ENCODE measurements at regions not wholly inside any gene's neighbourhood (a gene's known extent, or its start where the extent isn't known, plus 50 kb on each side); places are given as distances from the start of the nearest gene placed in this dataset.

- no peaks in the 10 kb centered on the region for H4K20me1 ChIP-seq (ENCODE audit: control insufficient read depth, extremely low read depth, insufficient read depth, low read length)
- H3K27me3 ChIP-seq (ENCODE audit: control insufficient read depth, extremely low read depth, insufficient read depth, low read length): no peaks in the 10 kb centered on the region
- no peaks in the 10 kb centered on the region for H3K36me3 ChIP-seq (ENCODE audit: control insufficient read depth in 2 of 2, extremely low read depth in 1 of 2, insufficient read depth in 2 of 2, low read length in 2 of 2)
- no peak overlapping the region for H3K4me3 ChIP-seq (ENCODE audit: control insufficient read depth in 2 of 3, extremely low read depth in 1 of 3, insufficient read depth in 2 of 3, low read depth in 1 of 3, low read length in 3 of 3)
- H3K9me1 ChIP-seq (ENCODE audit: control insufficient read depth, extremely low read depth, insufficient read depth, low read length): no peaks in the 10 kb centered on the region
- no peak overlapping the region for H3K27ac ChIP-seq (ENCODE audit: control insufficient read depth, insufficient read depth, low read length)
- H3K79me2 ChIP-seq (ENCODE audit: control insufficient read depth, insufficient read depth, low read length): no peaks in the 10 kb centered on the region
- FAIRE-seq (no peak), DNase-seq (ENCODE audit: low read depth, low spot score) (no peak)
- no peak overlapping the region for H3K4me2 ChIP-seq (ENCODE audit: control insufficient read depth, extremely low read depth, insufficient read depth, low read depth, low read length)
- TF ChIP-seq CTCF (optimal IDR thresholded peaks at IDR 0.05 in 1 of 3, IDR thresholded peaks at IDR 0.05 in 1 of 3, conservative IDR thresholded peaks at IDR 0.05 in 1 of 3; ENCODE audit: extremely low read depth in 1 of 3, insufficient read depth in 2 of 3, low read length in 3 of 3) (no peak), EZH2 (IDR thresholded peaks at IDR 0.05; ENCODE audit: low read length) (no peak)
- H3K9me3 ChIP-seq (ENCODE audit: control insufficient read depth, low read depth, low read length): peaks cover 3% of the 10 kb centered on the region
- H3K4me1 ChIP-seq (ENCODE audit: control insufficient read depth, extremely low read depth, insufficient read depth, low read length): no peaks in the 10 kb centered on the region
- no peak overlapping the region for H3K9ac ChIP-seq (ENCODE audit: control insufficient read depth, extremely low read depth, insufficient read depth, low read length)
- dilution Hi-C loops (cut with MboI; ENCODE audit: extremely low pct_ligation_motif_present, low sequenced_read_pairs): no loop called here
- no peak overlapping the region for H2AFZ ChIP-seq (ENCODE audit: control insufficient read depth, low read length)
These were observed 670.3 kb downstream of the GALR1 start for GRCh38 chr18:77919923-77920322.

- FAIRE-seq (no peak), DNase-seq (ENCODE audit: low read depth, low spot score) (no peak)
- Histone ChIP-seq H3K27ac (ENCODE audit: control insufficient read depth, insufficient read depth, low read length) (no peak overlapping the region), H3K4me3 (ENCODE audit: control insufficient read depth in 2 of 3, extremely low read depth in 1 of 3, insufficient read depth in 2 of 3, low read depth in 1 of 3, low read length in 3 of 3) (no peak overlapping the region), H3K9me3 (ENCODE audit: control insufficient read depth, low read depth, low read length) (peaks cover 2% of the 10 kb centered on the region), H2AFZ (ENCODE audit: control insufficient read depth, low read length) (no peak overlapping the region), H4K20me1 (ENCODE audit: control insufficient read depth, extremely low read depth, insufficient read depth, low read length) (no peaks in the 10 kb centered on the region), H3K4me1 (ENCODE audit: control insufficient read depth, extremely low read depth, insufficient read depth, low read length) (no peaks in the 10 kb centered on the region), H3K36me3 (ENCODE audit: control insufficient read depth in 2 of 2, extremely low read depth in 1 of 2, insufficient read depth in 2 of 2, low read length in 2 of 2) (no peaks in the 10 kb centered on the region), H3K4me2 (ENCODE audit: control insufficient read depth, extremely low read depth, insufficient read depth, low read depth, low read length) (no peak overlapping the region), H3K27me3 (ENCODE audit: control insufficient read depth, extremely low read depth, insufficient read depth, low read length) (no peaks in the 10 kb centered on the region), H3K9ac (ENCODE audit: control insufficient read depth, extremely low read depth, insufficient read depth, low read length) (no peak overlapping the region), H3K9me1 (ENCODE audit: control insufficient read depth, extremely low read depth, insufficient read depth, low read length) (no peaks in the 10 kb centered on the region), H3K79me2 (ENCODE audit: control insufficient read depth, insufficient read depth, low read length) (no peaks in the 10 kb centered on the region)
- dilution Hi-C loops (cut with MboI; ENCODE audit: extremely low pct_ligation_motif_present, low sequenced_read_pairs): no loop called here
- TF ChIP-seq CTCF (optimal IDR thresholded peaks at IDR 0.05 in 1 of 3, IDR thresholded peaks at IDR 0.05 in 1 of 3, conservative IDR thresholded peaks at IDR 0.05 in 1 of 3; ENCODE audit: extremely low read depth in 1 of 3, insufficient read depth in 2 of 3, low read length in 3 of 3) (no peak), EZH2 (IDR thresholded peaks at IDR 0.05; ENCODE audit: low read length) (no peak)
These were observed 685.7 kb downstream of the GALR1 start for GRCh38 chr18:77935342-77935741.

All from keratinocyte (primary cell).